ENCODE measurements at regions not wholly inside any gene's neighbourhood (a gene's known extent, or its start where the extent isn't known, plus 50 kb on each side); places are given as distances from the start of the nearest gene placed in this dataset.

DNA sequence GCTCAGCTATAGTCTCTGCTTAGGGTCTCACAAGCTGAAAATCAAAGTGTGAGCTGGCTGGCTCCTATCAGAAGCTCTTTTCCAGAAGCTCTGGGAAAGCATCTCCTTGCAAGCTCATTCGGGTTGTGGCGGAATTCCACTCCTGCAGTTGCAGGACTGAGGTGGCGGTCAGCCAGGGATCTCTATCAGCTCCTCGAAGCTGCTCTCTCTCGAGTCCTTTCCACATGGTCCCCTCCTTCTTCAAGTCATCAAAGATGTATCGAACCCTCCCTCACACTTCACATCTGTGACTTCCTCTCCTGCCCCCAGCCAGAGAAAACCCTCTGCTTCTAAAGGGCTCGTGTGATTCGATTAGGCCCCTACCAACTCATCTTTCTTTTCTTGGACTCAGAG, 141.7 kb downstream of the ZFP36L2 start:
- TF ChIP-seq TEAD4 (IDR thresholded peaks at IDR 0.05) = no peak
- no peak for TF ChIP-seq TAF1 (IDR thresholded peaks at IDR 0.05; ENCODE audit: low read depth)
- TF ChIP-seq, protein P1, sequence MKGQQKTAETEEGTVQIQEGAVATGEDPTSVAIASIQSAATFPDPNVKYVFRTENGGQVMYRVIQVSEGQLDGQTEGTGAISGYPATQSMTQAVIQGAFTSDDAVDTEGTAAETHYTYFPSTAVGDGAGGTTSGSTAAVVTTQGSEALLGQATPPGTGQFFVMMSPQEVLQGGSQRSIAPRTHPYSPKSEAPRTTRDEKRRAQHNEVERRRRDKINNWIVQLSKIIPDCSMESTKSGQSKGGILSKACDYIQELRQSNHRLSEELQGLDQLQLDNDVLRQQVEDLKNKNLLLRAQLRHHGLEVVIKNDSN (IDR thresholded peaks at IDR 0.05) = no peak
- TF ChIP-seq EP300 (IDR thresholded peaks at IDR 0.05; ENCODE audit: borderline replicate concordance) = no peak
- TF ChIP-seq RAD21 (IDR thresholded peaks at IDR 0.05; ENCODE audit: low read depth) = no peak
- TF ChIP-seq FOXM1 (IDR thresholded peaks at IDR 0.05; ENCODE audit: borderline replicate concordance, low read depth) = no peak

Data from Ishikawa (cell line).